ENCODE measurements at regions not wholly inside any gene's neighbourhood (a gene's known extent, or its start where the extent isn't known, plus 50 kb on each side); places are given as distances from the start of the nearest gene placed in this dataset.

DNA sequence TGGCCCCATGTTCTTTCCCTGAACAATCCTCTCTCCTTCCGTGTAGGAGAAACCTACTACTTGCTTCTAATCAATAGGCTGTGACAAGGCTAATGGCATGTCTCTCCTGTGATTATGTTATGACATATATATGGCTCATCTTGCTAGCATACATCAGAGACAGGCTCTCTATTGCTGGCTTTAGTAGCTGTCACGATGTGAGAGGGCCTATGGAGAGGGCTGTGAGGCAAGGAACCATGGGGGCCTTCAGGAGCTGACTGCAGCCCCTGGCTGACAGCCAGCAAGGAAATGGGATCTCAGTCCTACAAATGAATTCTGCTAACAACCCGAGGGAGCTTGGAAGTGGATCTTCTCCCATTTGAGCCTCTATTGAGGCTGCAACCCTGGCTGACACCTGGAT, 96.3 kb downstream of the EOMES start:
- TF ChIP-seq ZNF260 (CRISPR knock-in tag; IDR thresholded peaks at IDR 0.05; ENCODE audit: borderline replicate concordance, low read depth), result no peak
- TF ChIP-seq, protein P1, sequence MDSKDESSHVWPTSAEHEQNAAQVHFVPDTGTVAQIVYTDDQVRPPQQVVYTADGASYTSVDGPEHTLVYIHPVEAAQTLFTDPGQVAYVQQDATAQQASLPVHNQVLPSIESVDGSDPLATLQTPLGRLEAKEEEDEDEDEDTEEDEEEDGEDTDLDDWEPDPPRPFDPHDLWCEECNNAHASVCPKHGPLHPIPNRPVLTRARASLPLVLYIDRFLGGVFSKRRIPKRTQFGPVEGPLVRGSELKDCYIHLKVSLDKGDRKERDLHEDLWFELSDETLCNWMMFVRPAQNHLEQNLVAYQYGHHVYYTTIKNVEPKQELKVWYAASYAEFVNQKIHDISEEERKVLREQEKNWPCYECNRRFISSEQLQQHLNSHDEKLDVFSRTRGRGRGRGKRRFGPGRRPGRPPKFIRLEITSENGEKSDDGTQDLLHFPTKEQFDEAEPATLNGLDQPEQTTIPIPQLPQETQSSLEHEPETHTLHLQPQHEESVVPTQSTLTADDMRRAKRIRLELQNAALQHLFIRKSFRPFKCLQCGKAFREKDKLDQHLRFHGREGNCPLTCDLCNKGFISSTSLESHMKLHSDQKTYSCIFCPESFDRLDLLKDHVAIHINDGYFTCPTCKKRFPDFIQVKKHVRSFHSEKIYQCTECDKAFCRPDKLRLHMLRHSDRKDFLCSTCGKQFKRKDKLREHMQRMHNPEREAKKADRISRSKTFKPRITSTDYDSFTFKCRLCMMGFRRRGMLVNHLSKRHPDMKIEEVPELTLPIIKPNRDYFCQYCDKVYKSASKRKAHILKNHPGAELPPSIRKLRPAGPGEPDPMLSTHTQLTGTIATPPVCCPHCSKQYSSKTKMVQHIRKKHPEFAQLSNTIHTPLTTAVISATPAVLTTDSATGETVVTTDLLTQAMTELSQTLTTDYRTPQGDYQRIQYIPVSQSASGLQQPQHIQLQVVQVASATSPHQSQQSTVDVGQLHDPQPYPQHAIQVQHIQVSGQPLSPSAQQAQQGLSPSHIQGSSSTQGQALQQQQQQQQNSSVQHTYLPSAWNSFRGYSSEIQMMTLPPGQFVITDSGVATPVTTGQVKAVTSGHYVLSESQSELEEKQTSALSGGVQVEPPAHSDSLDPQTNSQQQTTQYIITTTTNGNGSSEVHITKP (CRISPR knock-in tag; IDR thresholded peaks at IDR 0.05; ENCODE audit: low read depth), result no peak
- TF ChIP-seq, protein P2, sequence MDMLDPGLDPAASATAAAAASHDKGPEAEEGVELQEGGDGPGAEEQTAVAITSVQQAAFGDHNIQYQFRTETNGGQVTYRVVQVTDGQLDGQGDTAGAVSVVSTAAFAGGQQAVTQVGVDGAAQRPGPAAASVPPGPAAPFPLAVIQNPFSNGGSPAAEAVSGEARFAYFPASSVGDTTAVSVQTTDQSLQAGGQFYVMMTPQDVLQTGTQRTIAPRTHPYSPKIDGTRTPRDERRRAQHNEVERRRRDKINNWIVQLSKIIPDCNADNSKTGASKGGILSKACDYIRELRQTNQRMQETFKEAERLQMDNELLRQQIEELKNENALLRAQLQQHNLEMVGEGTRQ (IDR thresholded peaks at IDR 0.05; ENCODE audit: low read depth, low read length), result no peak
- TF ChIP-seq, protein P2 (CRISPR knock-in tag; IDR thresholded peaks at IDR 0.05; ENCODE audit: borderline replicate concordance), result no peak
- no peak for TF ChIP-seq PRPF4 (IDR thresholded peaks at IDR 0.05; ENCODE audit: low read depth, low read length, poor library complexity, severe bottlenecking)
- TF ChIP-seq CHD2 (IDR thresholded peaks at IDR 0.05; ENCODE audit: low read depth, low read length), result no peak
